ENCODE measurements at regions not wholly inside any gene's neighbourhood (a gene's known extent, or its start where the extent isn't known, plus 50 kb on each side); places are given as distances from the start of the nearest gene placed in this dataset.

GRCh38 chr12:59219148-59219547, 298.8 kb upstream of the LRIG3 start:
- H3K27ac ChIP-seq (ENCODE audit: low read depth, low read length), result no peak overlapping the region
- no peak overlapping the region for H3K4me3 ChIP-seq (ENCODE audit: low read length)
- H4K20me1 ChIP-seq (ENCODE audit: control insufficient read depth, insufficient read depth, low read depth, low read length), result no peaks in the 10 kb centered on the region
- no peaks in the 10 kb centered on the region for H3K9me2 ChIP-seq (replicated peaks; ENCODE audit: control insufficient read depth, low read length)
- no peak overlapping the region for H3K4me2 ChIP-seq (ENCODE audit: low read length)
- no peaks in the 10 kb centered on the region for H3K27me3 ChIP-seq (ENCODE audit: control insufficient read depth, low read length)
- no peak for TF ChIP-seq CTCF (IDR thresholded peaks at IDR 0.05; ENCODE audit: low read depth, low read length, poor library complexity, severe bottlenecking)
- TF ChIP-seq EZH2phosphoT487 (IDR thresholded peaks at IDR 0.05; ENCODE audit: borderline replicate concordance, low read length), result no peak
- no peaks in the 10 kb centered on the region for H3K79me2 ChIP-seq (ENCODE audit: control insufficient read depth, low read length)
- no peaks in the 10 kb centered on the region for H3K9me3 ChIP-seq (ENCODE audit: control insufficient read depth, insufficient read depth, low read length)
- no peaks in the 10 kb centered on the region for H3K4me1 ChIP-seq (ENCODE audit: control insufficient read depth, low read length)
- H3K36me3 ChIP-seq (ENCODE audit: control insufficient read depth, low read length), result no peaks in the 10 kb centered on the region
- no peaks in the 10 kb centered on the region for H3F3A ChIP-seq (ENCODE audit: control insufficient read depth, insufficient read depth)

- H3K4me1 ChIP-seq (ENCODE audit: control insufficient read depth, low read length), result no peaks in the 10 kb centered on the region
- no peak for TF ChIP-seq EZH2phosphoT487 (IDR thresholded peaks at IDR 0.05; ENCODE audit: borderline replicate concordance, low read length)
- TF ChIP-seq CTCF (IDR thresholded peaks at IDR 0.05; ENCODE audit: low read depth, low read length, poor library complexity, severe bottlenecking), result no peak
- H3K79me2 ChIP-seq (ENCODE audit: control insufficient read depth, low read length), result no peaks in the 10 kb centered on the region
- no peak overlapping the region for H3K4me2 ChIP-seq (ENCODE audit: low read length)
- no peaks in the 10 kb centered on the region for H3K9me2 ChIP-seq (replicated peaks; ENCODE audit: control insufficient read depth, low read length)
- H4K20me1 ChIP-seq (ENCODE audit: control insufficient read depth, insufficient read depth, low read depth, low read length), result no peaks in the 10 kb centered on the region
- H3K9me3 ChIP-seq (ENCODE audit: control insufficient read depth, insufficient read depth, low read length), result no peaks in the 10 kb centered on the region
- no peak overlapping the region for H3K4me3 ChIP-seq (ENCODE audit: low read length)
- H3K36me3 ChIP-seq (ENCODE audit: control insufficient read depth, low read length), result no peaks in the 10 kb centered on the region
- no peaks in the 10 kb centered on the region for H3K27me3 ChIP-seq (ENCODE audit: control insufficient read depth, low read length)
- H3F3A ChIP-seq (ENCODE audit: control insufficient read depth, insufficient read depth), result no peaks in the 10 kb centered on the region
- H3K27ac ChIP-seq (ENCODE audit: low read depth, low read length), result no peak overlapping the region
Measured at GRCh38 chr12:59196989-59197388, 276.7 kb upstream of the LRIG3 start.

GRCh38 chr12:59194794-59195193, 274.5 kb upstream of the LRIG3 start:
- TF ChIP-seq CTCF (IDR thresholded peaks at IDR 0.05; ENCODE audit: low read depth, low read length, poor library complexity, severe bottlenecking), result no peak
- no peak for TF ChIP-seq EZH2phosphoT487 (IDR thresholded peaks at IDR 0.05; ENCODE audit: borderline replicate concordance, low read length)
- Histone ChIP-seq H3K36me3 (ENCODE audit: control insufficient read depth, low read length) (no peaks in the 10 kb centered on the region), H3K79me2 (ENCODE audit: control insufficient read depth, low read length) (no peaks in the 10 kb centered on the region), H3K27me3 (ENCODE audit: control insufficient read depth, low read length) (no peaks in the 10 kb centered on the region), H3K4me3 (ENCODE audit: low read length) (no peak overlapping the region), H3K4me1 (ENCODE audit: control insufficient read depth, low read length) (no peaks in the 10 kb centered on the region), H3F3A (ENCODE audit: control insufficient read depth, insufficient read depth) (no peaks in the 10 kb centered on the region), H3K27ac (ENCODE audit: low read depth, low read length) (no peak overlapping the region), H3K9me2 (replicated peaks; ENCODE audit: control insufficient read depth, low read length) (no peaks in the 10 kb centered on the region), H3K4me2 (ENCODE audit: low read length) (no peak overlapping the region), H3K9me3 (ENCODE audit: control insufficient read depth, insufficient read depth, low read length) (no peaks in the 10 kb centered on the region), H4K20me1 (ENCODE audit: control insufficient read depth, insufficient read depth, low read depth, low read length) (no peaks in the 10 kb centered on the region)
